ENCODE measurements at regions not wholly inside any gene's neighbourhood (a gene's known extent, or its start where the extent isn't known, plus 50 kb on each side); places are given as distances from the start of the nearest gene placed in this dataset.
"Not testable (repeated sequence)": the region's sequence is repeated elsewhere in the genome, so short reads cannot be mapped to it uniquely, and the experiment has no call there.

DNA sequence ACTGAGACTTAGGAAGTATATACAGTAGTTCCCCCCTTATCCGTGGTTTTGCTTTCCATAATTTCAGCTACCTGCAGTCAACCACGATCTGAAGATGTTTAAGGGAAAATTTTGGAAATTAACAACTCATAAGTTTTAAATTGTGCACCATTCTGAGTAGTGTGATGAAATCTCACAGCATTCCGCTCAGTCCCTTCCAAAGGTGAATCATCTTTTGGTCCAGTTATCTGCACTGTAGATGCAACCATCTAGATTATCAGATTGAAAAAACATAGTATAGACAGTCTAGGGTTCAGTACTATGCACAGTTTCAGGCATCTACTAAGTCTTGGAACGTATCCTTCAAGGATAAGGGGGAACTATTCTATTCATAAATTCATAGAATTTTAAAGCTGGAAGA is 109.0 kb downstream of the ANXA3 start:
- ChIA-PET POLR2A (no interaction called here), CTCF (no interaction called here)

GRCh38 chr4:78661086-78661690 is 109.6 kb downstream of the ANXA3 start:
- CTCF ChIA-PET = no interaction called here
- POLR2A ChIA-PET = no interaction called here

- ChIA-PET CTCF (interaction anchor here (0.7 kb wide), 1 partner anchor 70 kb away, joined by 3 read pairs; no protein-coding TSS in a partner anchor), POLR2A (no interaction called here)
Observed at GRCh38 chr4:78661921-78662521, 110.5 kb downstream of the ANXA3 start.

DNA sequence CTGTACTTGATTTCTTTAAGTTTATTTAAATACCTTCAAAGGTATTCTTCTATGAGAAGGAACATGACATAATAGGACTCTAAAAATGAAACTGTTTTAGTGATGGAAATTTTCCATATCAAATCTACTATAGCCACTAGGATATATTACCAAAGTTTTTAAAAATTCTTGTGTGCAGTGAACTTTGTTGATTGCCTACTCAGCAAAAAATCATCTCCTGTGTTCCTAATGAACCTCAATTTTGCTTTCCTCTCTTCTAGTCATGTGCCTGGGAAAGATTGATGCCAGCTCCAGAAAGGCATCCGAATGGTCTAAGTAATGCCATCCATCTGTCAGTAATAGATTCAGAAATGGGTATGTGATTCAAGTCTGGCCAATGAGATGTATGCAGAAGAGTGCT is 111.1 kb downstream of the ANXA3 start:
- POLR2A ChIA-PET = no interaction called here

GRCh38 chr4:78664296-78664695 is 111.9 kb upstream of the BMP2K start:
- CTCF ChIA-PET = interaction anchor here (0.6 kb wide), 1 partner anchor 14 kb away, joined by 3 read pairs; no protein-coding TSS in a partner anchor
- POLR2A ChIA-PET = not testable (repeated sequence)

More for the DNA sequence above, 111.1 kb downstream of the ANXA3 start:
- CTCF ChIA-PET = interaction anchor here (0.7 kb wide), 1 partner anchor 94 kb away, joined by 3 read pairs; no protein-coding TSS in a partner anchor

DNA sequence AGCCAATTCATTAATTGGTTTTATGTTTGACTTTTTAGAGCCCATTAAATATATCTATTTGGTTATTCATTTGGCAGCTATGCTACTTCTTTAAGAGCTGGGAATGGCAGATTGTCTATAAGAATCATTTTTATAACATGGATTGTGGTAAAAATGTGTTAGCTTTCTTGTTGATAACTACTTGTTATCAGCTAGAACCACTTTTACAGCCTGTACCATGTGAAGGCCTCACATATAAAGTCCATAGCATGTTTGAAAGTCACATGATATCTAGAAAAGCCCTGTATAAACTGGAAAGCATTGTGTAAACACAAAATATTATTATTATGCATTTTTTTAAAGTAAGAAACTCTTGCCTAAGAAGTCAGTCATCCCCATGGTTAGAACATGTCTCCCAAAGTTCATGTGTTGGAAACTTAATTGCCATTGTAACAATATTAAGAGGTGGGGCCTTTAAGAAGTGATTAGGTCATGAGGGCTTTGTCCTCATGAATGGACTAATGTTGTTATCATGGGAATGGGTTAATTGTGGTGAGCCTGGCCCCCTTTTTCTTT is 110.9 kb upstream of the BMP2K start:
- CTCF ChIA-PET = no interaction called here

GRCh38 chr4:78666830-78667258 is 109.3 kb upstream of the BMP2K start:
- ChIA-PET POLR2A (no interaction called here), CTCF (no interaction called here)

More for the DNA sequence above, 110.9 kb upstream of the BMP2K start:
- POLR2A ChIA-PET = no interaction called here

DNA sequence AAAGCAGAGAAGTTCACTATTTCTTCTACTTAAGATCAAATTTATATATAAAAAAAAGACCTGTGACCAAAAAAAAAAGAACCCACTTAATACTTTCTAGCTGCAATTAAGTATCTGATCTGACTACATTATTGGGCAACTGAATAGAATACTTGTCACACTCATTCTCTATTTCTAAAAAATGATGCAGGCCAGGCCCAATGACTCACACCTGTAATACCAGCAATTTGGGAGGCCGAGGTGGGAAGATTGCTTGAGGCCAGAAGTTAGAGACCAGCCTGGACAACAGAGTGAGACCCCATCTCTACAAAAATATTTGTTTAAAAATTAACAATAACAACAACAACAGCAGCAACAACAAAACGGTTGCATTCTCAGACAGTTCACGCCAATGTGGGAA is 108.8 kb upstream of the BMP2K start:
- ChIA-PET CTCF (no interaction called here), POLR2A (no interaction called here)

DNA sequence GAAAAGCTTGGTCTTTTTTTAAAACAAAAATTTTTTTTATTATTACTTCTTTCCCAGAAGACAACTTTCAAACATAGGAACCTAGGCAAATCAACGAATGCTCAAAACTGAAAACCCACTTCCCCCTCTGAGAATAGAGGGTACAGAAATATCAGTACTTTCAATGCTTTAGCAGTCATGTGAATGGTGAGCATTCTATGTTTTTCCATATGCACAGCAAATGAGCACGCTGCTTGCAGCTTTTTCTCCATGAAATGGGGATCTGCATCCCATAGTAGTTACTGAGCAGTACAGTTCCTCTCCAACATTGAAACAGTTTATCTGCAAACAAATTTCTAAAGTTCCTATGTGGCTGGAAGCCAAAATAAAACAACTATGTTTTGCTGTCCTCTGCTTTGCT is 108.4 kb upstream of the BMP2K start:
- CTCF ChIA-PET = no interaction called here
- POLR2A ChIA-PET = no interaction called here

GRCh38 chr4:78669453-78669852 is 106.7 kb upstream of the BMP2K start:
- ChIA-PET CTCF (interaction anchor here (0.6 kb wide), 1 partner anchor 166 kb away, joined by 3 read pairs; no protein-coding TSS in a partner anchor), POLR2A (no interaction called here)

DNA sequence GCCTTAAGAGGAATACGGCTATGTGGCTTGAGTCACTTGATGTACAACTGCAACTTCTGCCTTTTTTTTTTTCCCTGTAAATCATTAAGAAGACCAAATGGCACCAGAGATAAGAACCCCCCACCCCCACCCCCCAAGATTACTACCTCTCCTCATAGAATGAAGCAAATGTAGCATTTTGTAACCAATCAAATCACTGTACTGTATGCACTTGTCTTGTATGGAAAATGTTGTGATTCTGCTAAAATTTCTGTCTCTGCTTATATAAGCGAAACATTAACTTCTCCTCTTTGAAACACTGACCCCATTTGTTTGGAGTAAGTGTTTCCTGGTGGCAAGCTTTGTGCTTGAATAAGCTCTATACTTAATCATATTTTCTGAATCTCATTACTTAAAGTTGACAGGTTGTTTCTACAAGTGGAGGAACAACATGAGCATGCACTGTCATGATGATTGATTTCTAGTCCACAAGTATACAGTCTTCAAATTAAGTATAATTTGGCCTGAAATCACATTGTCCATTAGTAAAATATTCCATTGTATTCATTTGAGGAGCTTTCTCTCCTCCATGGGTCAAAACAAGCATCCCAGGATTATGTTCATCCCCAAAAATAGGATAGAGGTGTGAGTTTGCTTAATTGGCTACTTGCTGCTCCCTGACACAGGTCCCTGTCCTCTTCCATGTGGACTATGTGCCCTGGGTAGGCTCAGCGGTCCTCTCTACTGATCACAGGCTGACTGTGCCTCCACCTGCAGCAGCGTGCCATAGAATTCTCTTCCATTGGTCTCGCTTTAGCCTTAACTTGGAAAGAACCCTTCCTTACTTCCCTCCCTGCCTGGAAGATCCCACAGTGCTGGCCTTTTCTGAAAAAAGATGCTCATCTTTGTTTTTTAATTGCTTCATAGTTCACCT is 104.0 kb upstream of the BMP2K start:
- POLR2A ChIA-PET = no interaction called here
- CTCF ChIA-PET = interaction anchor here (0.6 kb wide), 1 partner anchor 1401 kb away, joined by 3 read pairs; the partner anchor contains the start of gene ANTXR2

GRCh38 chr4:78673337-78673736 is 102.8 kb upstream of the BMP2K start:
- ChIA-PET POLR2A (no interaction called here), CTCF (interaction anchor here (0.6 to 1.0 kb wide), 2 partner anchors 96 to 1400 kb away, joined by 3 read pairs; partner anchors contain the start of gene ANTXR2)

GRCh38 chr4:78675325-78675724 is 100.8 kb upstream of the BMP2K start:
- ChIA-PET POLR2A (no interaction called here), CTCF (interaction anchor here (0.7 kb wide), 1 partner anchor 233 kb away, joined by 3 read pairs; no protein-coding TSS in a partner anchor)

- POLR2A ChIA-PET = no interaction called here
- CTCF ChIA-PET = no interaction called here
Observed at GRCh38 chr4:78682070-78682469, 94.1 kb upstream of the BMP2K start.

DNA sequence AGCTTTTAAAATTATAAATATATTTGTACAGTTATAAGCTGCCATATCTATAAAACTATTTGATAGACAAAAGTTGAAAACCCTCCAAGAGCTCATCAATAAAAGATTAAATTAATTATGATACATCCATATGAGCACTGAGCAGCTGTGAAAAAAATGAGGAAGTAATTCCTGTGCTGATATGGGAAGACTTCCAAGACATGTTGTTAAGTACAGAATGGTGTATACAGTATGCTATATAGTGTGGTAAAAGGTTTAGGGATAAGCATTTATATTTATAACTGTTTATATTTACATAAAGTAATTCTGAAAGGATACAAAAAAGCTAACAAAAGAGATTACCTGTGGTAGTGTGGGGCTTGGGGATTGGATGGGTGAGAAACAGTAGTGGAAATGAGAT is 92.8 kb upstream of the BMP2K start:
- ChIA-PET POLR2A (no interaction called here), CTCF (no interaction called here)

DNA sequence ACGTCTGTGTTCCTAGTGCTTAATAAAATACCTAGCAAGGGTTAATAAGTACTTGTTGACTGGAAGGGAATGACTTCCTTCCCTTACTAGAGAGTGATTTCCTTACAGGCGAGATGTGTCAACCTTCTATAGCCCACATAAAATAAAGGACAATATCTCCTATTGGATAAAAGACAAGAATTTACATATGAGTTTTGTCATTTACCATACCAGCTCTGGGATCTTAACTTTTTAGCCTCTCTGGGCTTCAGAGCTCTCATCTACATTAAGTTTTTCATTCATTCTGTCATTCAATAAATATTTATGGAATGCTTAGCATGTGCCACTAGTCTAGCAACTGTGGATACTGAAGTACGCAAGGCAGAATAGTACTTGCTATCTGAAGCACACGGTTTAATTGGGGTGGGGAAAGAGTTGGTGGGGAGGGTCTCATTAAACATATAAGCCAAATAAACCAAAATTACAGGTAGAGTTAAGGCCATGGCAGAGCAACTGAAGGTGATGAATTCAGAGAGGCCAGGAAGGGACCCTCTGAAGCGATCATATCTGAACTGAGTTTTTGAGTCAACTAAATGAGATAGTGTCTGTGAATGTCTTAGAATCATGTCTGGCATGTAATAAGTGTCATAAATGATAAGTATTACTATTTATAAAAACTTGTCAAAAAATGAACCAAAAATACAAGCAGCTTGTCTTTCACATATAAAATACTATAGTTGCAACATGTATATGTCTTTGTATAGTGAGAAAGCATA is 91.6 kb upstream of the BMP2K start:
- CTCF ChIA-PET = no interaction called here
- POLR2A ChIA-PET = no interaction called here

DNA sequence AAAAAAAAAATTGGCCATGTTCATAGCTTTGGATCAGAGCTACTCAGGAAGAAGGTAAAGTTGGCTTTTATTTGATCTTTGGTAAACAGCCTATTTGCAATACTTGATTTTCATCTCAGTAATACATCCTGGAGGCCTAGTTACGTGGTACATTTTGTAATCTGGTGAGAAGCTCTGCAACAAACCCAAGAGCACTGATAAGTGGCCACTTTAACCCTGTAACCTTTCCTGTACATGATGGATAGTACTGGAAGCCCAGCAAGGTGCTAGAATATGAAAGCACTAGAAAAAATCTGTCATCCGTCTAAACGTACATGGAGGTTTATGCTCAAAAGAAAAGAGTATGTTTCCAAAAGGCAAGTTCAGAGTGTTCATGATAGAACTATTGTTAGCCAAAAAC is 88.3 kb upstream of the BMP2K start:
- ChIA-PET POLR2A (interaction anchor here (0.6 kb wide), 1 partner anchor 40 kb away, joined by 5 read pairs; no protein-coding TSS in a partner anchor), CTCF (no interaction called here)

DNA sequence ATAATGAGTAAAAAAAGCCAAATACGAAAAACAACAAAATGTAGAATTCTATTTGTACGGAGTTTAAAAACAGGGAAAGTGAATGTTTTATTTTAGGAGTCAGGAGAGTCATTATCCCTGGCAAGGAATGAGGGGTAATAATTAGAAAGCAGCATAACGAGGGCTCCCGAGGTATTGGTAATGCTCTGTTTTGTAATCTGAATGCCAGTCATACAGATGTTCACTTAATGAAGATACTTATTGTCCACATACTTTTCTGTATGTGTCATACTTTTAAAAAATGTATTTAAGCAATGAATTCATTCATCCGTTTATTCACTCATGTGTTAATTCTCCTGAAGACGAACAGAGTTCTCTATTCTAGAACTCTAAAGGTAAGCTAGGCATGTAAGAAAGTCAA is 87.8 kb upstream of the BMP2K start:
- POLR2A ChIA-PET = no interaction called here
- CTCF ChIA-PET = no interaction called here

GRCh38 chr4:78689261-78689660 is 86.9 kb upstream of the BMP2K start:
- CTCF ChIA-PET = no interaction called here
- POLR2A ChIA-PET = no interaction called here

Data from activated CD8-positive, alpha-beta memory T cell treated with anti-CD3 and anti-CD28 coated beads for 36 hours (primary cell).